H9 (cell line): ENCODE measurements at regions not wholly inside any gene's neighbourhood (a gene's known extent, or its start where the extent isn't known, plus 50 kb on each side); places are given as distances from the start of the nearest gene placed in this dataset.

ENCODE experiments used
- DNase-seq: peaks from one replicate; pipeline ENCODE4 v3.0.0-alpha.2; 2017
- H2AFZ ChIP-seq: one replicate; pipeline ENCODE4 v1.6.1; 2013; ENCODE audit warnings: mild to moderate bottlenecking, low read length, control low read depth, moderate library complexity
- H2AK5ac ChIP-seq: 2 replicates; pipeline ENCODE4 v1.6.1; 2013; ENCODE audit warnings: low read length, control low read depth, mixed read lengths; ENCODE audit not compliant: insufficient read length
- H2BK120ac ChIP-seq: one replicate; pipeline ENCODE4 v1.6.1; 2013; ENCODE audit warnings: low read depth, mild to moderate bottlenecking, low read length, control low read depth, inconsistent platforms; ENCODE audit not compliant: poor library complexity, severe bottlenecking
- H2BK12ac ChIP-seq: 2 replicates; pipeline ENCODE4 v1.6.1; 2013; ENCODE audit warnings: low read length, control low read depth, mixed read lengths, low read depth; ENCODE audit not compliant: insufficient read length
- H2BK15ac ChIP-seq: 2 replicates; pipeline ENCODE4 v1.6.1; 2013; ENCODE audit warnings: low read depth, low read length, control low read depth
- H2BK20ac ChIP-seq: one replicate; pipeline ENCODE4 v1.6.1; 2013; ENCODE audit warnings: low read depth, mild to moderate bottlenecking, low read length, control low read depth, inconsistent platforms; ENCODE audit not compliant: poor library complexity, severe bottlenecking
- H2BK5ac ChIP-seq: 2 replicates; pipeline ENCODE4 v1.6.1; 2013; ENCODE audit warnings: low read length, control low read depth, mixed read lengths; ENCODE audit not compliant: insufficient read length
- H3K14ac ChIP-seq: 2 replicates; pipeline ENCODE4 v1.6.1; 2013; ENCODE audit warnings: low read length, control low read depth; ENCODE audit not compliant: insufficient read depth
- H3K18ac ChIP-seq: 2 replicates; pipeline ENCODE4 v1.6.1; 2013; ENCODE audit warnings: low read depth, mild to moderate bottlenecking, mixed read lengths, low read length, control low read depth; ENCODE audit not compliant: insufficient read length
- H3K23ac ChIP-seq: 2 replicates; pipeline ENCODE4 v1.6.1; 2013; ENCODE audit warnings: low read length, control low read depth, mixed read lengths, low read depth; ENCODE audit not compliant: insufficient read length
- H3K23me2 ChIP-seq: 2 replicates; pipeline ENCODE4 v1.6.1; 2013; ENCODE audit warnings: low read depth, mild to moderate bottlenecking, mixed read lengths, low read length, control low read depth; ENCODE audit not compliant: insufficient read length, poor library complexity, severe bottlenecking
- H3K27ac ChIP-seq: 2 replicates; pipeline ENCODE4 v1.5.1; 2013; ENCODE audit warnings: low read length, control low read depth, mixed read lengths, low read depth; ENCODE audit not compliant: insufficient read length
- H3K27me3 ChIP-seq: 2 replicates; pipeline ENCODE4 v1.6.1; 2013; ENCODE audit warnings: low read length, control low read depth, inconsistent platforms; ENCODE audit not compliant: insufficient read depth
- H3K4ac ChIP-seq: 2 replicates; pipeline ENCODE4 v1.6.1; 2013; ENCODE audit warnings: low read depth, mild to moderate bottlenecking, control low read depth, inconsistent platforms, low read length, moderate library complexity
- H3K4me1 ChIP-seq: 2 replicates; pipeline ENCODE4 v1.6.1; 2013; ENCODE audit warnings: low read length, control low read depth, inconsistent platforms; ENCODE audit not compliant: insufficient read depth
- H3K4me2 ChIP-seq: 2 replicates; pipeline ENCODE4 v1.6.1; 2013; ENCODE audit warnings: low read length, control low read depth, mixed read lengths; ENCODE audit not compliant: insufficient read length, insufficient read depth
- H3K56ac ChIP-seq: 2 replicates; pipeline ENCODE4 v1.6.1; 2013; ENCODE audit warnings: low read depth, mild to moderate bottlenecking, mixed read lengths, low read length, control low read depth; ENCODE audit not compliant: insufficient read length
- H3K79me1 ChIP-seq: 2 replicates; pipeline ENCODE4 v1.6.1; 2013; ENCODE audit warnings: low read depth, mild to moderate bottlenecking, moderate library complexity, low read length, control low read depth, inconsistent platforms; ENCODE audit not compliant: insufficient read depth, poor library complexity, severe bottlenecking
- H3K79me2 ChIP-seq: 2 replicates; pipeline ENCODE4 v1.6.1; 2013; ENCODE audit warnings: low read length, control low read depth, inconsistent platforms; ENCODE audit not compliant: insufficient read depth
- H3K9ac ChIP-seq: 2 replicates; pipeline ENCODE4 v1.6.1; 2013; ENCODE audit warnings: low read length, control low read depth, mixed read lengths; ENCODE audit not compliant: insufficient read length; ENCODE audit errors: extremely low read depth
- H3K9me3 ChIP-seq: one replicate; pipeline ENCODE4 v1.6.1; 2013; ENCODE audit warnings: low read depth, low read length, inconsistent platforms; ENCODE audit not compliant: control insufficient read depth
- H3T11ph ChIP-seq: one replicate; pipeline ENCODE4 v1.6.1; 2013; ENCODE audit warnings: mild to moderate bottlenecking, low read length, control low read depth, inconsistent platforms
- H4K20me1 ChIP-seq: one replicate; pipeline ENCODE4 v1.6.1; 2013; ENCODE audit not compliant: control insufficient read depth, insufficient read length, insufficient read depth
- H4K5ac ChIP-seq: 2 replicates; pipeline ENCODE4 v1.6.1; 2013; ENCODE audit warnings: low read depth, mild to moderate bottlenecking, mixed read lengths, low read length, control low read depth; ENCODE audit not compliant: insufficient read length
- H4K8ac ChIP-seq: replicated peaks from 2 replicates; pipeline ENCODE4 v1.6.1; 2013; ENCODE audit warnings: low read length, control low read depth, mixed read lengths, low read depth; ENCODE audit not compliant: insufficient read length
- H4K91ac ChIP-seq: 2 replicates; pipeline ENCODE4 v1.6.1; 2013; ENCODE audit warnings: low read depth, mild to moderate bottlenecking, moderate library complexity, mixed read lengths, low read length, control low read depth; ENCODE audit not compliant: insufficient read length
- H3K27ac Mint-ChIP-seq, 3 experiments: 2 replicates in 2 of 3; 3 replicates in 1 of 3; pipeline ENCODE4 v1.8.0; 2020 to 2021; ENCODE audit warnings: mixed read lengths in 3 of 3, mild to moderate bottlenecking in 1 of 3, moderate library complexity in 1 of 3
- H3K27me3 Mint-ChIP-seq: 2 replicates; pipeline ENCODE4 v1.8.0; 2021; ENCODE audit warnings: low read depth, mild to moderate bottlenecking, moderate library complexity, mixed read lengths
- H3K36me3 Mint-ChIP-seq, 3 experiments: 2 replicates in 2 of 3; 3 replicates in 1 of 3; pipeline ENCODE4 v1.8.0; 2020 to 2021; ENCODE audit warnings: low read depth in 3 of 3, mixed read lengths in 3 of 3; ENCODE audit not compliant: insufficient read depth in 1 of 3
- H3K4me1 Mint-ChIP-seq, 2 experiments: 2 replicates each; pipeline ENCODE4 v1.8.0; 2020; ENCODE audit warnings: mixed read lengths in 2 of 2
- H3K4me3 Mint-ChIP-seq, 2 experiments: 2 replicates in 1 of 2; 3 replicates in 1 of 2; pipeline ENCODE4 v1.8.0; 2020 to 2021; ENCODE audit warnings: mild to moderate bottlenecking in 2 of 2, mixed read lengths in 2 of 2, moderate library complexity in 1 of 2
- H3K9me3 Mint-ChIP-seq, 2 experiments: 2 replicates in 1 of 2; 3 replicates in 1 of 2; pipeline ENCODE4 v1.8.0; 2020; ENCODE audit warnings: mild to moderate bottlenecking in 2 of 2, mixed read lengths in 2 of 2, moderate library complexity in 1 of 2
- WGBS: extraction: QIAGEN DNeasy Blood & Tissue Kit; methylation state at CpG from one replicate; pipeline ENCODE4 v1.1.7; 2013; ENCODE audit warnings: missing lambda C conversion rate, low lambda C conversion rate, mixed read lengths; ENCODE audit not compliant: insufficient read length; ENCODE audit errors: extremely low coverage; 5-methylcytosine and 5-hydroxymethylcytosine counted together
- TF ChIP-seq, protein P1 (sequence below): fragments of 200-600 bp; sonication (generic); conservative IDR thresholded peaks from 3 replicates; pipeline ENCODE4 v1.8.0; 2021; ENCODE audit warnings: antibody characterized with exemption, mild to moderate bottlenecking

- no peak overlapping the region for H2AK5ac ChIP-seq
- H3K27me3 ChIP-seq, result no peaks in the 10 kb centered on the region
- no peak overlapping the region for H3K9ac ChIP-seq
- H4K8ac ChIP-seq, result no peak overlapping the region
- H3K23ac ChIP-seq, result no peak overlapping the region
- H2AFZ ChIP-seq, result no peak overlapping the region
- Mint-ChIP-seq H3K27ac (peak overlapping the region in 1 of 3 experiments; percentile 14; a peak in 1 of 7 replicates), H3K9me3 (peaks cover 8% of the 10 kb centered on the region in 2 experiments; a peak in 4 of 5 replicates), H3K27me3 (peaks cover 2% of the 10 kb centered on the region; the same call in 1 of the 2 replicates), H3K36me3 (peaks cover 2 to 6% (median 3%) of the 10 kb centered on the region in 3 experiments; a peak in 4 of 7 replicates), H3K4me1 (peaks cover 12% of the 10 kb centered on the region in 2 experiments), H3K4me3 (no peak overlapping the region)
- no peak overlapping the region for H2BK120ac ChIP-seq
- H2BK12ac ChIP-seq, result no peak overlapping the region
- no peak overlapping the region for H2BK5ac ChIP-seq
- H3K79me1 ChIP-seq, result no peaks in the 10 kb centered on the region
- H3T11ph ChIP-seq, result no peak overlapping the region
- H3K4ac ChIP-seq, result no peak overlapping the region
- no peak overlapping the region for H3K18ac ChIP-seq
- H4K5ac ChIP-seq, result no peak overlapping the region
- no peaks in the 10 kb centered on the region for H3K79me2 ChIP-seq
- no peak overlapping the region for H3K4me2 ChIP-seq
- H2BK20ac ChIP-seq, result no peak overlapping the region
- no peak overlapping the region for H3K14ac ChIP-seq
- H3K4me1 ChIP-seq, result no peaks in the 10 kb centered on the region; the same call in 1 of the 2 replicates
- no peaks in the 10 kb centered on the region for H4K20me1 ChIP-seq
- DNase-seq, result no peak
- no CpG with 5 or more reads among the region's 3 CpGs for WGBS
- no peak overlapping the region for H3K56ac ChIP-seq
- no peaks in the 10 kb centered on the region for H3K23me2 ChIP-seq
- no peak overlapping the region for H2BK15ac ChIP-seq
- H4K91ac ChIP-seq, result no peak overlapping the region
- H3K27ac ChIP-seq, result no peak overlapping the region
- H3K9me3 ChIP-seq, result no peaks in the 10 kb centered on the region
- TF ChIP-seq, protein P1, sequence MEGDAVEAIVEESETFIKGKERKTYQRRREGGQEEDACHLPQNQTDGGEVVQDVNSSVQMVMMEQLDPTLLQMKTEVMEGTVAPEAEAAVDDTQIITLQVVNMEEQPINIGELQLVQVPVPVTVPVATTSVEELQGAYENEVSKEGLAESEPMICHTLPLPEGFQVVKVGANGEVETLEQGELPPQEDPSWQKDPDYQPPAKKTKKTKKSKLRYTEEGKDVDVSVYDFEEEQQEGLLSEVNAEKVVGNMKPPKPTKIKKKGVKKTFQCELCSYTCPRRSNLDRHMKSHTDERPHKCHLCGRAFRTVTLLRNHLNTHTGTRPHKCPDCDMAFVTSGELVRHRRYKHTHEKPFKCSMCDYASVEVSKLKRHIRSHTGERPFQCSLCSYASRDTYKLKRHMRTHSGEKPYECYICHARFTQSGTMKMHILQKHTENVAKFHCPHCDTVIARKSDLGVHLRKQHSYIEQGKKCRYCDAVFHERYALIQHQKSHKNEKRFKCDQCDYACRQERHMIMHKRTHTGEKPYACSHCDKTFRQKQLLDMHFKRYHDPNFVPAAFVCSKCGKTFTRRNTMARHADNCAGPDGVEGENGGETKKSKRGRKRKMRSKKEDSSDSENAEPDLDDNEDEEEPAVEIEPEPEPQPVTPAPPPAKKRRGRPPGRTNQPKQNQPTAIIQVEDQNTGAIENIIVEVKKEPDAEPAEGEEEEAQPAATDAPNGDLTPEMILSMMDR, result no peak
Observed at GRCh38 chr9:86804011-86804410, 143.3 kb downstream of the GAS1 start.
